Cardiac fibroblast (primary cell): ENCODE measurements at regions not wholly inside any gene's neighbourhood (a gene's known extent, or its start where the extent isn't known, plus 50 kb on each side); places are given as distances from the start of the nearest gene placed in this dataset.
"Not testable (repeated sequence)": the region's sequence is repeated elsewhere in the genome, so short reads cannot be mapped to it uniquely, and the experiment has no call there.

Experiments used
- DNase-seq, 2 donors: peaks; one replicate each; pipeline versions ENCODE4 v3.0.0 to v3.0.0-alpha.2; 2010; ENCODE audit warnings: low read depth in 2 of 2
- H3K4me3 ChIP-seq, 2 donors: replicated peaks in 1 of 2; 1 replicate in 1 of 2; 2 replicates in 1 of 2; pipeline ENCODE4 v1.5.1; 2011; ENCODE audit warnings: low read depth in 2 of 2, low read length in 2 of 2, mild to moderate bottlenecking in 2 of 2, moderate library complexity in 1 of 2
- CTCF ChIP-seq: IDR thresholded peaks from one replicate; pipeline ENCODE4 v1.5.1; 2011; ENCODE audit warnings: low read depth, mild to moderate bottlenecking, low read length, inconsistent platforms

- no peak overlapping the region for H3K4me3 ChIP-seq
- DNase-seq: peak; percentile 74 to 99
- TF ChIP-seq CTCF: peak; percentile 73
Measured at GRCh38 chr21:41612674-41613532, 104.9 kb upstream of the TMPRSS2 start.

GRCh38 chr21:41611966-41612606 lies 104.1 kb upstream of the TMPRSS2 start:
- peak in 1 of 2 donors; percentile 33 for DNase-seq
- peak; percentile 15 for TF ChIP-seq CTCF
- H3K4me3 ChIP-seq: no peak overlapping the region

GRCh38 chr21:41611441-41611840 lies 103.5 kb upstream of the TMPRSS2 start:
- no peak for DNase-seq
- H3K4me3 ChIP-seq: no peak overlapping the region
- TF ChIP-seq CTCF: no peak

GRCh38 chr21:41610840-41611115 lies 102.8 kb upstream of the TMPRSS2 start:
- not testable (repeated sequence) for DNase-seq

GRCh38 chr21:41610042-41610839 lies 102.3 kb upstream of the TMPRSS2 start:
- H3K4me3 ChIP-seq: no peak overlapping the region
- TF ChIP-seq CTCF: peak; percentile 97
- DNase-seq: peak; percentile 72 to 75

More at GRCh38 chr21:41610840-41611115, 102.8 kb upstream of the TMPRSS2 start:
- H3K4me3 ChIP-seq: not testable (repeated sequence)

GRCh38 chr21:41606706-41607105 lies 98.7 kb upstream of the TMPRSS2 start:
- no peak for DNase-seq
- H3K4me3 ChIP-seq: no peak overlapping the region
- TF ChIP-seq CTCF: no peak

GRCh38 chr21:41605934-41606285 lies 98.0 kb upstream of the TMPRSS2 start:
- no peak for TF ChIP-seq CTCF
- DNase-seq: no peak
- H3K4me3 ChIP-seq: no peak overlapping the region
